Neural progenitor cell (in vitro differentiated cells): ENCODE measurements at regions not wholly inside any gene's neighbourhood (a gene's known extent, or its start where the extent isn't known, plus 50 kb on each side); places are given as distances from the start of the nearest gene placed in this dataset.

Source experiments
- CTCF ChIP-seq: fragments of 200-600 bp; sonication (generic); IDR thresholded peaks from 2 replicates; pipeline ENCODE4 v1.5.1; 2017; ENCODE audit warnings: antibody characterized with exemption, mild to moderate bottlenecking
- EZH2 ChIP-seq: fragments of 200-600 bp; sonication (generic); IDR thresholded peaks from 2 replicates; pipeline ENCODE4 v1.6.1; 2017; ENCODE audit warnings: antibody characterized with exemption, mild to moderate bottlenecking, moderate library complexity

- TF ChIP-seq CTCF (no peak), EZH2 (no peak)
Observed at GRCh38 chr5:24862117-24862516, 217.3 kb upstream of the CDH10 start.
